AG09309 (cell line): ENCODE measurements at regions not wholly inside any gene's neighbourhood (a gene's known extent, or its start where the extent isn't known, plus 50 kb on each side); places are given as distances from the start of the nearest gene placed in this dataset.

Experiments
- DNase-seq: peaks from one replicate; pipeline ENCODE4 v3.0.0-alpha.2; 2010; ENCODE audit warnings: low read depth
- H3K4me3 ChIP-seq: 2 replicates; pipeline ENCODE4 v1.5.1; 2011; ENCODE audit warnings: mild to moderate bottlenecking, low read depth, low read length, moderate library complexity; ENCODE audit not compliant: control insufficient read depth
- CTCF ChIP-seq: IDR thresholded peaks from 2 replicates; pipeline ENCODE4 v1.5.1; 2011; ENCODE audit warnings: mild to moderate bottlenecking, low read depth, low read length, inconsistent platforms; ENCODE audit not compliant: insufficient read depth, control insufficient read depth; ENCODE audit errors: missing control alignments

- TF ChIP-seq CTCF = no peak
- no peak for DNase-seq
- no peak overlapping the region for H3K4me3 ChIP-seq
Observed at GRCh38 chr2:12500899-12501298, 215.8 kb upstream of the TRIB2 start.

- H3K4me3 ChIP-seq = no peak overlapping the region
- DNase-seq = no peak
- no peak for TF ChIP-seq CTCF
Observed at GRCh38 chr2:12501469-12502158, 215.1 kb upstream of the TRIB2 start.

GRCh38 chr2:12502759-12503158 lies 214.0 kb upstream of the TRIB2 start:
- peak; percentile 77 for DNase-seq
- TF ChIP-seq CTCF = no peak
- no peak overlapping the region for H3K4me3 ChIP-seq

- no peak overlapping the region for H3K4me3 ChIP-seq
- TF ChIP-seq CTCF = no peak
- peak; percentile 32 for DNase-seq
Observed at GRCh38 chr2:12504443-12504842, 212.3 kb upstream of the TRIB2 start.

GRCh38 chr2:12506846-12507245 lies 209.9 kb upstream of the TRIB2 start:
- TF ChIP-seq CTCF = no peak
- no peak for DNase-seq
- no peak overlapping the region for H3K4me3 ChIP-seq

GRCh38 chr2:12507295-12507694 lies 209.4 kb upstream of the TRIB2 start:
- H3K4me3 ChIP-seq = no peak overlapping the region
- no peak for TF ChIP-seq CTCF
- DNase-seq = peak; percentile 95
